Loucy (cell line): ENCODE measurements at regions not wholly inside any gene's neighbourhood (a gene's known extent, or its start where the extent isn't known, plus 50 kb on each side); places are given as distances from the start of the nearest gene placed in this dataset.

Source experiments
- CTCF ChIP-seq: fragments of 200-600 bp; sonication (generic); conservative IDR thresholded peaks from 2 replicates; pipeline ENCODE4 v1.5.1; 2014; ENCODE audit warnings: mild to moderate bottlenecking, antibody characterized with exemption, low read length
- EZH2phosphoT487 ChIP-seq: fragments of 200-600 bp; IDR thresholded peaks from 2 replicates; pipeline ENCODE4 v1.6.1; 2018; ENCODE audit warnings: antibody characterized with exemption, mild to moderate bottlenecking, moderate library complexity, borderline replicate concordance

- no peak for TF ChIP-seq EZH2phosphoT487
- no peak for TF ChIP-seq CTCF
These were observed 486.1 kb upstream of the FOXG1 start for GRCh38 chr14:28280530-28280929.
